PC-9 (cell line): ENCODE measurements at regions not wholly inside any gene's neighbourhood (a gene's known extent, or its start where the extent isn't known, plus 50 kb on each side); places are given as distances from the start of the nearest gene placed in this dataset.

ENCODE experiments used
- EZH2 ChIP-seq: fragments of 200-600 bp; sonication (generic); IDR thresholded peaks from 2 replicates; pipeline ENCODE4 v1.8.0; 2017; ENCODE audit warnings: antibody characterized with exemption, low read depth
- TF ChIP-seq, protein P1 (sequence below): fragments of 200-600 bp; sonication (generic); conservative IDR thresholded peaks from 2 replicates; pipeline ENCODE4 v1.6.1; 2017; ENCODE audit warnings: mixed run types, antibody characterized with exemption, mild to moderate bottlenecking, moderate library complexity

GRCh38 chr1:101293461-101294051 is 56.7 kb downstream of the S1PR1 start:
- no peak for TF ChIP-seq EZH2
- TF ChIP-seq, protein P1, sequence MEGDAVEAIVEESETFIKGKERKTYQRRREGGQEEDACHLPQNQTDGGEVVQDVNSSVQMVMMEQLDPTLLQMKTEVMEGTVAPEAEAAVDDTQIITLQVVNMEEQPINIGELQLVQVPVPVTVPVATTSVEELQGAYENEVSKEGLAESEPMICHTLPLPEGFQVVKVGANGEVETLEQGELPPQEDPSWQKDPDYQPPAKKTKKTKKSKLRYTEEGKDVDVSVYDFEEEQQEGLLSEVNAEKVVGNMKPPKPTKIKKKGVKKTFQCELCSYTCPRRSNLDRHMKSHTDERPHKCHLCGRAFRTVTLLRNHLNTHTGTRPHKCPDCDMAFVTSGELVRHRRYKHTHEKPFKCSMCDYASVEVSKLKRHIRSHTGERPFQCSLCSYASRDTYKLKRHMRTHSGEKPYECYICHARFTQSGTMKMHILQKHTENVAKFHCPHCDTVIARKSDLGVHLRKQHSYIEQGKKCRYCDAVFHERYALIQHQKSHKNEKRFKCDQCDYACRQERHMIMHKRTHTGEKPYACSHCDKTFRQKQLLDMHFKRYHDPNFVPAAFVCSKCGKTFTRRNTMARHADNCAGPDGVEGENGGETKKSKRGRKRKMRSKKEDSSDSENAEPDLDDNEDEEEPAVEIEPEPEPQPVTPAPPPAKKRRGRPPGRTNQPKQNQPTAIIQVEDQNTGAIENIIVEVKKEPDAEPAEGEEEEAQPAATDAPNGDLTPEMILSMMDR = no peak
